GM19035 (cell line): ENCODE measurements at regions not wholly inside any gene's neighbourhood (a gene's known extent, or its start where the extent isn't known, plus 50 kb on each side); places are given as distances from the start of the nearest gene placed in this dataset.
"Not testable (repeated sequence)": the region's sequence is repeated elsewhere in the genome, so short reads cannot be mapped to it uniquely, and the experiment has no call there.

Experiments
- ATAC-seq: cut with Tn5 transposase; IDR thresholded peaks from one replicate; pipeline ENCODE4 v1.9.1; 2021; ENCODE audit not compliant: unreplicated experiment

DNA sequence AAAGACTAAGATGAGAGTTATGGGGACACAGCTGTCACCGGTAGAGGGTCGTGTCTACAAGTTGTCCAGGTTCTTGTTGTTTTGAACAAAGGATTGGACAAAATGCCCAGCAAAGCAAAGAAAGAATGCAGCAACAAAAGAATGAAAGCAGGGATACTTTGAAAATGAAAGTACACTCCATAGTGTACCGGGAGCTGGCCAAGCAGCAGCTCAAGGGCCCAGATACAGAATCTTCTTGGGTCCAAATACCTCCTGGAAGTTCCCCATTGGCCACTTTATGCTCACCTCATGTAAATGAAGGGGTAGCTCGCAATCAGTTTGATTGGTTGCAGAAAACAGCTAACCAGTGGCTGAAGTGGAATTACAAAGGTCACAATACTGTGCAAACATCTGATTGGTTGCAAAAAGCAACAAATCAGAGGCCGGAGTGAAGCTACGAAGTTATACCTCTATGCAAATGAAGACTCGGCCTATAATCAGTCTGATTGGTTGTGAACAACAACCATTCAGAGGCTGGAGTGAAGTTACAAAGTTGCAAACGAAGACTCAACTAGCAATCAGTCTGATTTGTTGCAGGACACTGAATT is 474.9 kb upstream of the TMEFF2 start:
- ATAC-seq = no peak

DNA sequence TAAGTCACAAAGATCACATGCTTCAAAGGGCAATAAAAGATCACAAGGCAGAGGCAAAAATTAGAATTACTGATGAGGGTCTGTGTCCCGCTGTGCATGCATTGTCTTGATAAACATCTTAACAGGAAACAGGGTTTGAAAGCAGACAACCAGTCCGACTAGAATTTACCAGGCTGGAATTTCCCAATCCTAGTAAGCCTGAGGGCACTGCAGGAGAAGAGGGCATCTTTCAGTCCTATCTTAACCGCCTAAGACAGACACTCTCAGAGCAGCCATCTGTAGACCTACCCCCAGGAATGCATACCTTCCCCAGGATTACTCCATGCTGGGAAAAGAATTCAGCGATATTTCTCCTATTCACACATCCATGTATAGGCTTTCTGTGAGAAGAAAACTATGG is 465.8 kb upstream of the TMEFF2 start:
- ATAC-seq = not testable (repeated sequence)

DNA sequence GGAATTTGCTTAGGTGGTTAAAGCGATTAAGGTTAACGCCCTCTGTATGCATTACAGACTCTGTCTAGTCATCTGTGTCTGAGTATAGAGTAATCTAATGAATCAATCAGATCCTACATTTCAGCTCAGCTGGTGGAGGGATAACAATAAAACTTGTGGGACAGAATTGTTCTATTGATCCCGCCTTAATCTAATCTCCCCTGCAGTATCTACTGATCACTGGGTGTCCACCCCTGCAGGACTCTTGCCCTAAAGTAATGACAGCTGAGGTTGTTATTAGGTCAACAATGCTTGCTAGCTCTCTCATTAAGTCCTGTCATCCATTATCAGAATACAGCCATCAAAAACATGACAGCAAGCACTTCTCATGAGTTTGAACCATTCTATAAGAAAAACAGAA is 462.6 kb upstream of the TMEFF2 start:
- ATAC-seq = no peak

DNA sequence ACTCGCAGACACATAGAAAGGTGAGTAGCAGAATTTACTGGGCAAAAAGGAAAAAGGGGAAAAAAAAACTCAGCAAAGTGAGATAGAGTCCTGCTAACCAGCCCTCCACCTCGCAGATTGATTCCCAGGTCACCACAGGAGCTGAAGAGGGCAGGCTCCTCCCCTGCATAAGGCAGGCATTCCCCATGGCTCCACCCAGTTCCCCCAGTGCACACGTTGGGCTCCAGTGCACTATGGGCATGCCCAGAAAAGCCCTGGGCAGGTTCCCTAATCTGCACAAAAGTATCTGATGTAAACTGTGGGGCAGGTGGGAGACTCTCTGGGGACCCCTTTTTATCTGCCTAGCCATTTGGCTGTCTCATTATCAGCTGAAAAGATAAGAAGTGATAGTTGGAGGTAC is 461.2 kb upstream of the TMEFF2 start:
- ATAC-seq = no peak

DNA sequence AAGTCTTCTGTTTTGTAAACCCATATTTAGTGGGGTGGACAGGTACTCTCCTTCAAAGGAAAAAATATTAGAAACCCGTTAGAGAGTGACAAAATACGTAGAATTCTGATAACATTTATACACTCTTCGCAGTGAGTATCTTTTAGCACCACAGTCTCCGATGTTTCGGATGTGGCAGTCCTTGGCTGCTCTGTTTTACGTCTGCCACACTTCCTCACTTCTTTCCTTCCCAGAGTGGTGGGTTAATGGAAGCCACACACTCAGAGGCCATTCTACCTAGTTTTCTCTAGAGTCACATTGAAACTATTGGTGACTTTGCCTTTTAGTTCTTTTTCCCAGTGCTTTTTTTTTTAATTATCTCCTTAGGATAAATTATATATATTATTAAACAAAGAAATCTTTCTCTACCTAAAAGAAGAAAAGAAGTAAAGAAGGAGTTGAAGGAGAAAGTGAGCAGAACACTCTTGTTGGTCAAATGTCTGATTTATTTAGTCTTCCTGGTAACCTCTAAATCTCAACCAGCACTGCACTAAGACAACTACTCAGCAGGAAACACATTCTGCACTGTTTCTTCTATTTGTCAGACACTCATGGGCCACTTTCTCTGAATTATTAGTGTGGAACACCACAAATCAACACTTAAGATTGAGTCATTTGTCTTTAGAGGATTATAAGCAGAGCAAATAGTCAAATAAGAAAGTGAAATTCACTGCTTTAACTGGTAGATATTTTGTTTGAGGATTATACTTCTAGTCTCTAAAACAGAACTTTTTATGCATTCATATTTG is 451.3 kb upstream of the TMEFF2 start:
- ATAC-seq = no peak

DNA sequence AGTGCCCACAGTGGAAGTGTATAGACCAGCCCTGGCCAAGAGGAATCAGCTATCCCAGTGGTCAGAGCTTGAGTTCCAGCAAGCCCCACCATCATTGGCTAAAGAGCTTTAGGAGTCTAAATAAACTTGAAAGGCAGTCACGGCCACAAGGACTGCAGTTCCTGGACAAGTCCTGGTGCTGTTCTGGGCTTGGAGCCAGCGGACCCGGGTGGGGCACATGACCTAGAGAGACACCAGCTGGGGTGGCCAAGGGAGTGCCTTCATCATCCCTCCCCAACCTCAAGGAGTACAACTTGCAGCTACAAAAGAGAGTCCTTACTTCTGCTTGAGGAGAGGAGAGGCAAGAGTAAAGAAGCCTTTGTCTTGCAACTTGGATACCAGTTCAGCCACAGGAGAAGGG is 439.8 kb upstream of the TMEFF2 start:
- no peak for ATAC-seq

DNA sequence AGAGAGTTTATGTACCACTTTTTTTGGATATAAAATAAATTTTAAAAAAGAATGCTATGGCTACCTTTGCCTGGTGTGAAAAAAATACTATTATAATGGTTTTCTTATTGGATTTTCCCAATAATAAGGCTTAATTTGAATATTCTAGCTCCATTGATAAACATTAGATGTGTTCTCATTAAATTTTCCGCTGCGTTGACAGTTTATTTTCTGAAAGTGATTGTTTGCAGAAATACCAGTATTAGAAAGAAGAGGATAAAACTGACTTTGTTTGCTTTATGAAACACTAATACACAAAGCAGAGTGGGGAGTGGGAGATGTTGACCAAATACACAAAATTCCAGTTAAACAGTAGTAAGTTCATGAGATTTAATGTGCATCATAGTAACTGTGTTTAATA is 433.3 kb upstream of the TMEFF2 start:
- ATAC-seq = no peak

DNA sequence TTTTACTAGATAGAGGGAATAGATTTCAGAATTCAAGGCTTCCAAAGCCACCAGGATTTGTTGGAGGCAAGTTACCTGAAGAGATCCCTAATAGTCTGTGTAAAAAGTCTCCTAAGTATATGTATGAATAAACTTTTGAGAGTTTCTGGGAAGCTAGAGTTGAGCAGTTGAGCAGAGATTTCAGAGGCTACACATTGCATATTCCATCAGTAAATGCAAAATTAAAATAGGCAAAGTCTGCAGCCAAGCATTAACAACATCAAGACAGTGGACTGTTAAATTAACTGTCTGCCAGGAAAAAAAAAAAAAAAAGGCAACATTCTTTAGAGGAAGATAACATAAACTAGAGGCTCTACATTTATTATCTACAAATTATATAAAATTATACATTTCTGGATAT is 420.4 kb upstream of the TMEFF2 start:
- no peak for ATAC-seq

DNA sequence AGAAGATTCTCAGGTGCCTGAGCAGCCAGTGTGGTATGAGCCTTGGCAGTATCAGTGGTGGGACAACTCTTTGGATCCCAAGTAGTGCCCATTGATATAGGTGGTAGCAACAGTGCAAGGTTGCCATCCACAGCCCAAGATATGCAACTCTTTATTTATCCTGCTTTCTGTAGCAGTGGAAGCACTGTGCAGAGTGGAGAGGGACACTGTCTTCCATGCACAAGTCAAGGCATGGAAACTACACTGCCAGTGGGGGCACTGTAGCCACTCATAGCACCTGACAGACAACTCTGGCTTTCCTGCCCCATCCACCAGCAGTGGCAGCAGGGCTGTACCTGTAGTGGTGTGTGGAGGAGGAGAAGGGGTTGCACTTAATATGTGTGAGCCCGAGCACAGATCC is 409.6 kb upstream of the TMEFF2 start:
- ATAC-seq = no peak

DNA sequence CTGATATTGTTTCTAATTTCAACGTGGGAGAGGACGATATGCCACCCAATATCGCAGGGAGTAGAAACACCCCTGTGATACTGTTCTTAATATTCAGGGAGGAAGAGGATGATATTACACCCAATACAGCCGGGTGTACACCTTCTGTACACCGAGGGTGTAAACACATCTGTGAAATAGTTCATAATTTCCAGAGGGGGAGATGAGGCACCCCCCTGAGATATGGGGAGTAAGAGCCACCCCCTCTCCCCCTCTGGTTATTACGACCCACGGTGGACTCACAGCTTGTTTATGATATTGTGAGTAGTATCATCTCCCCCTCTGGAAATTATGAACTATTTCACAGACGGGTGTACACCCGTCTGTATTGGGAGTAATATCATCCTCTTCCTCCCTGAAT is 403.9 kb upstream of the TMEFF2 start:
- ATAC-seq = not testable (repeated sequence)

DNA sequence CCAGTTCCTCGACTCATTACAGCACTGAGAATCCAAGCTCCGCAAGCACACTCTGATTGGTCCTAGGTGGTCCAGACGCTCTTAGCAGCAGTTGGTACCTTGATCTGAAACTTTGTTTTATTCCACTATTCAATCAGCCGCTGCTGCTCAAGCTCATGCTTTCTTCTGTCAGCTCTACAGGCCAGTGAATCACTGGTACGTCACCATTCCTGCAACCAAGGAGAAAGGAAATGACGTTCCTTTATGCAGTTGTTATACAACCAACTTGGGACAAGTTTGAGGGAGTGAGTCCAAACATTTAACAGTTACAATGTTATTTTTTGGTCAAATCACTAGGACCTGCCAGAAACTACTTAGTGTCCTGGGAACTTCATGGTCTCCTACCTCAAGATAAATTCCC is 398.8 kb upstream of the TMEFF2 start:
- no peak for ATAC-seq

DNA sequence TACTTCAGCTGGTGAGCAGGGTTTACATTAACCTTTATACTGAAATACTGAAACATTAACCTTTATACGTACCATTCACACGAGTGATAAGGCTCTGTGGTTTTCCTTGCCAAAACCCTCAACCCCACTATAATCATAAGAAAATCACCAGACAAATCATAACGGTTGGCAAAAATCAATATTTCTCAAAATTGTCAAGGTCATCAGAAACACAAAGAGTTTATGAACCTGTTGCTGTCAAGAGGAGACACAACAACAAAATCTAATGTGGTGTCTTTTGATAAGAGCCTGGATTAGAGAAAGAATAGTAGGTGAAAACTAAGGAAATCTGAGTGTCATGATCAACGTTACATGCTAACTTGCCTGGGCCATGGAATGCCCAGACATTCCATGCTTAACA is 396.9 kb upstream of the TMEFF2 start:
- ATAC-seq = no peak

DNA sequence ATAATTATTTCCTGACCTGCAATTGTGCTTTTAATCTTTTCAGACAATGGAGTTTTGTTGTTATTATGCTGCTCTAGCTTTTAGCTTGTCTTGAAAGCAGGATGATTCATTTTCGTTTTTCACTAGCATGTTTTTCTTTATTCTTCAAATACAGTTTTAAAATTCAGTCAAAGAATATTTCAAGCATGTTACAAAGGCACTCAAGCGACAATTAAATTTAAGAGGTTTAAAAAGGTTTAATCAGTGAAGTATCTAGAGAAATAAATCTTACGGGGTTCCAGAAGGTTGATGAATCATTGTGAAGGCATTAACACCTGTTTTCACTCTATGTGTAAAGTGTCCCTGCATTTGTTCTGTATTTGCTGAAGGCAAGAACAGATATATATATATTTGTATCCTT is 390.7 kb upstream of the TMEFF2 start:
- no peak for ATAC-seq

DNA sequence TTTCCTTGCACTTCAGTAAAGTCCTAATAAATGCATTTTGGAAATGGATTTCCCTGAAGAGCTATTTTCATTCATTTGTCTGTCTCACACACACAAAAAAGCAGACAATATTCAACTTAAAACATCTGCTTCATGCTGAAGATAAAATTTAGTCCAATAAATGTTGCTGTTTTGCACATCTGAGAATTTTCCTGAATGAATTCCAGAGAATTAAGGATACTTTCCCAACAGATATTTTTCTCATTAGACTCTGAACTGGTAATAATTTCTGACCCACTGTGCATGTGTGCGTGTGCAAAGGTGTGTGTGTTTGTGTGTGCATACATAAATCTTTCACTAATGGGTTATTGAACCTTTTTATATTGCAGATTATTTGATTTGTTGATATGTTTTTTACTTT is 390.2 kb upstream of the TMEFF2 start:
- no peak for ATAC-seq

DNA sequence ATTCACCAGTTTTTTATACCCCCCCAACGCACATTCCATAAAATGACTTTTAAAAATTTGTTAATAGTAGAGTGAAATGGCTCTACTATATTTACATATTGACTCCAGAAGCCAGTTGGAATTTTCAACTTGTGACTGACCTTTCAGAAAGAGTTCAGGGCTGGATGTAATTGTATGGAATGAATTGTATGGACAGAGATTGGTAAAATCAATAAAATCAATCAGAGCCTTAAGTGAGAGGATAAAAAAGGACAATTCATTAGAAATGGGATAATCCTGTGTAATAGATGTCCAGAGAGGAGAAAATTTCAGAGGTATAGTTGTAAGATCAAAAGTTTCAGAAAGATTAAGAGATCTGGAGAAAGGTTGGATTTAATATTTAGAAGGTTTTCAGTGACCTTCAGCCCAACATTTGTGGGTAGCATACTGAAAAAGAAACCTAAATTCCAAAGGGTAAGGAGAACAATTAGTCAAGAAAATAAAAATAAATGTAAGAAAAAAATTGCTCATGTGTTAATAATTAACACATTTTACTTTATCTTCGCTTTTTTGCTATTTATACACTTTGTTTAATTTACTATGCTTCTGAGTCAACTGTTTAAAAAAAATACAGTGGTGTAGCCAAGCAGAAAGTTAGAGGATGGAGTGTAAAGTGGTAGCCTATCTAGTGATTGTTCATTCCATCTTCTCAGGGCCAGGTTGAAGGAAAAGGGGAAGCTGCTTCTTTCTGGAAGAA is 385.4 kb upstream of the TMEFF2 start:
- ATAC-seq = no peak

DNA sequence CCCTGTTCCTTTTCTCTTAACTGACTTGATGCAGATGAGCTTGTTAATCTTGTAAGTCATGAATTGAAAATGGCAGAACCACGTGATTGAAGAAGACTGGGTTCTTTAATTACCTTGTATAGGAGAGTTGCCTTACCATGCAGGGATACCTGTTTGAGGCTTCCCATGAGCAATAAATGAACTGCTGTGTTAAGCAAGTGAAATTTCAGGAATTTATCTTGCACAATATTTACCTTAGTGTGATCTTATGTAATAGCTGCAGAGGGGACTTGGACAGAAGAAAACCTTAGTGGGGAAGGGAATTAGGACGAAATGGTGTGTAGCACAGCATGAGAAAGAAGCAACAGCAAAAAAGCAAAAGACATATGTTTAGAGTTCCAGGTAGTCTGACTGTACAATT is 384.0 kb upstream of the TMEFF2 start:
- ATAC-seq = no peak

DNA sequence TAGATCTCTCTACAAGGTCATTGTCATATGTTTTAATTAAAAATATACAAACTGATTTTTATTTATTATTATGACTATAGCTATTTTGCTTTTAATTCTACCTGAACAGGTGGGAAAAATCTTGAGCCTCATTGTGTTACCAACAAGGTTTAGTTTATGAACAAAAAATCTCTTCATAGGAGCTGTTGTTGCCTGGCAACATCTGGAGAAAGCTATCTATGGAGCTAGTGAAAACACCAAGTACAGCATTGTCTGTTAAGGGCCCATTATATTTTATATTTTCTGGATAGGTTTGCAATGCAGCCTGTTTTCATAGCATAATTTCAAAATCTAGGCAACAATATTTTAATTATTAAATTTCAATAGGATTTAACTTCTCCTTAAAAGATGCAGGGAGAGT is 383.0 kb upstream of the TMEFF2 start:
- ATAC-seq = no peak

DNA sequence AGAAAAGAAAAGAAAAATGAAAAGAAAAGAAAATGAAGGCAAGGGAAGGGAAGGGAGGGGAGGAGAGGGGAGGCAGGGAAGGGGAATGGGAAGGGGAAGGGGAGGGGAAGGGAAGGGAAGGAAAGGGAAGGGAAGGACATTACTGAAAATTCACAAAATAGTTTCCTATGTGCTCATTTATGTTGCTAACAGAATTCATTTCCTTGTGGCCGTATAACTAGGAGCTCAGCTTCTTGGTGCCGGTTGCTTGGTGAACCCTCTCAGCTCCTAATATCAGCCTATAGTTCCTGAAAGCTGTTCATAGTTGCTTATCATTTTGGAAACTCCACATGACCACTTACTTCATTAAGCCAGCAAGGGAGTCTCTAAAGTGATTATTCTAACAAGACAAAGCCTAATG is 379.8 kb upstream of the TMEFF2 start:
- no peak for ATAC-seq

DNA sequence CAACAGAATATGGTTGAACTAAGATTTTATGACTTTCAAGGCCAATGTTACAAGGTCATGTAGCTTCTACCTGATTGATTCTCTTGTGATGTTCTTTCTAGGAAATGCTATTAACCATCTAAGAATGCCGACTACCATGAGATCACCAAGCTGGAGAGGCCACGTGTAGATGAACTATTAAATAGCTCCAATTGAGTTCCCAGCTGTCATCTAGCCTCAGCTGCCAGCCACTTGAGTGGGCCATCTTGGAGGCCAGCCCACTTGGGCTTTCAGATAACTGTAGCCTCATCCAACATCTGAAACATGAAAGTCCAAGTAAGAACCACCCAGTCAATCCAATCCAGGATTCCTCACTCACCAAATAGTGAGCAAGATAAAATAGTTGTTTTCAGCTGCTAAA is 376.9 kb upstream of the TMEFF2 start:
- no peak for ATAC-seq

DNA sequence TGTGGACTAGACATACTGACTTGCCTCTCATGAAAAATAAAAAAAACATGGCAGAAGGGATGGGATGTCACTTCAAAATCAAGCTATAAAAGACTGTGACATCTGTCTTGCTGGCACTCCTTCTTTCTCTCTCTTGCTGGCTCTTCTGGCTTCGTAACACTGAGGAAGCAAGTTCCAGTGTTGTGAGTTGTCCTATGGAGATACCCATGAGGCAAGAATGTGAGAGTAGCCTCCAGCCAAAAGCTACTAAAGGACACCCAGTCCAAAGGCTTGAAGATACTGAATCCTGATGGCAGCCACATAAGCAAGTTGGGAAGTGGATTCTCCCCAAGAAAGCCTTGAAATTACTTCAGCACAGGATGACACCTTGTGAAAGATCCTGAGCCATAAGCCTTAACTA is 376.1 kb upstream of the TMEFF2 start:
- no peak for ATAC-seq

DNA sequence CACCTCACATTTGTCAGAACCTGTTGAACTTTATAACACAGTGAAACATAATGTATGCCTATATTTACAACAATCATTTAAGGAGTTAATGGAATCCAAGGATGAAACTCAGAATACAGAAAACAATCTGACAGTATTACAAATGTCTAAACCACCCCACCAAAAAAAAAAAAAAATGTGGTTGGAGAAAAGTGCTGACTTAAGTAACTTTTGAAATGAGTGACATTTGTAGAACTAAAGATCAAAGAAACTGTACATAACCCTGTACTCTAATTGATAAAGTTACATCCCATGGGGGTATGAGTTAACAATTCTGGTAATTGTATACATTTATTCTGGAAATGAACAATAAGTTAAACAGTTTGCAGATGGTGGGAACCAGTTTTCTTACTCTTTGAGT is 372.1 kb upstream of the TMEFF2 start:
- no peak for ATAC-seq

DNA sequence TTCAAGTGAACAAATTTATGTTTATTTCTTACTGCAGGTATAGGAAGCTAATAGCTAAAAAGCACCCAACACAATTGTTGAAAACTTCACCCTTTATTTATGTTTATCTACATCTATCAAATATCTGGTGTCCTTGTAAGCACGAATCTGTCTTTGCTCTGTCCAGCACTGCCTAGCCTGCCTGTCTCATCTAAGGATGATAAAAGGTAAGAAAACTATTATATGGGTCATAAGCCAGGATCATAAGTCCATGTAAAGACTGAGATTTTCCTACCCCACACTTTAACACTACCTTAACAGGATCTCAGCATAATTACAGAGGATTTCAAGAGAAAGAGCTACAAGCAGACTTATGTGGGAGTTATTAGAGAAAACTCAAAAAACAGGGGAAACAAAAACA is 365.6 kb upstream of the TMEFF2 start:
- no peak for ATAC-seq
